ENCODE measurements at regions not wholly inside any gene's neighbourhood (a gene's known extent, or its start where the extent isn't known, plus 50 kb on each side); places are given as distances from the start of the nearest gene placed in this dataset.
A peak's percentile ranks its signal among the peaks of the same experiment; 100 is the strongest.

- no peak for DNase-seq
Observed at GRCh38 chr17:73785958-73786743, 141.9 kb upstream of the SDK2 start.

DNA sequence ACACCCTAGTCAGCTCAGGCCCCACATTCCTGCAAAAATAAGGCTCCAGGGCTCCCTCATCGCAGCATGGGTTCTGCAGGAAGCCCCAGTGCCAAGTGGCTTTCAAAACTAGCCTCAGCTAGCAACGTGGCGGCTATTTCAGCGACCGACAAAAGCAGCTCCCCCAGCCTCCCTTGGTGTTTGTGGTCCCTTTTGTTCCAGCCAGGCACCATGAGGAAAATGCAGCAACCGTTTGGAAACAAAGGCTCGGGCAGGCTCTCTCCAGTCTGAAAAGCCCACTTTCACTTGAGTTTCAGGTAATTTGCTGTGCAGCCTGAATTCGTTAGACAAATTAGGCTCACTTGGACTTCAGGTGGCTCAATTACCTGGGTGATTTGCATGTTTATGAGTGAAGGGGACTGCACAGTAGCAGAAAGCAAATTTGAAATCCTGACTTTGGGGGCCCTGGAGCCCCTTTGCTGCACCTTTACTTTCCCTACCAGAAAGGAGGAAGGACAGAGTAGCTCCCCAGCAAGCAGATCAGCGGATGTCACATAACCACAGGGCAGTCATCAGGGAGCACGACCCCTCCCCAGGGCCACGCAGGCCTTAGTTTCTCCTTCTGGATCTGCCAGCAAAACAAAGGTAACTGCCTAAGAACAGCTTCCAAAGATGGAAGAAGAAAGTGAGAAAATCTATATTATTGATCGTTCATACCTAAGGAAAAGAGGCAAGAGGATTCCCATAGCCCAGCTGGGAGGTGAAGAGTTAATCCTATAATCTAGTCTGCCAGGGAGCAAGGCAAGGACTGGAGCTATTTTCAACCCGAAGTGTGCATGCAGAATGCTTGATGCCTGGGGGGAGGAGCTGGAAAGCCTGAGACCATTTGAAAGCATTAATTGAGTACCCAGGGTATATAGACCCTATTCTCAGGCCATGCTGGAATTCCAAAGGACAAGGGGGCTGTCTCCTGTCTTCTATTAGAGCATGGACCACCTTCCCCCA, 143.1 kb upstream of the SDK2 start:
- DNase-seq = no peak

GRCh38 chr17:73788111-73788510, 143.9 kb upstream of the SDK2 start:
- DNase-seq = no peak

- DNase-seq = no peak
Observed at GRCh38 chr17:73791121-73791520, 146.9 kb upstream of the SDK2 start.

DNA sequence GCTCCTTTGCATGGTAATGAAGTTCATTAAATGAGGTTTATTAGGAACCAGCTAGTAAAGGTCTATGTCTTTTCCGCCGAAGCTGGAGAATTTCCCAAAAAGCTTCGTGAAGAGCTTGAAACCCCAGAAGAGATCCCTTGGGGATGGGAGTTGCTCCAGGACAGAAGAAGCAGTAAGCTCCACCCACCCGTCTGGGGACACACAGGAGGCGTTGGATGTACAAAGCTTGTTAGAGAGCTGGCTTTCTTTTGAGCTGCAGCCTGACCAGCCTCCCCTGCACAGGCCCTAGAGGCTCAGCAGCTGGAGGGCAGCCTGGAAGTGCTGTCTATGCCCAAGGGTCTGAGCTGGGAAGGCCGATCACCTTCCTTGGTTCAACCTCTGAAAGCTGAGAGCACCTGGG, 147.4 kb upstream of the SDK2 start:
- DNase-seq = no peak

DNA sequence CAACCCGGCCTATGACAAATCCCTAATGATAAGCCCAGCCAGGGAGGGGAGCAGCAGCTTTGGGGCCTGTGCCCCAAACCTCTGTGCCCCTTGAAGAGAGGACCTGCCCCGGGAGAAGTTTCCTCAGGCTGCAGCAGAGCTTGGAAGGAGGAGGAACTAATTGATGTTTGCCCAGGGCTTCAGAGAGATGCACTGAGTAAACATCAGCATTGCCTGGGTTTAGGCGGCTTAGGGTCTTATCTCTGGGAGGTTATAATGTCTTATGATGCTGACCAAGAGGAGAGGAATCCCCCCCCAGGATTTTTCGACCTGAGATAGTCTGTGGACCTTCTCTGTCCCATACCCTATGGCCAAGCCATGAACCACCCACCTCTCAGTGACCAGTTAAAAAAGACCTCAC, 148.7 kb upstream of the SDK2 start:
- no peak for DNase-seq

GRCh38 chr17:73794336-73794735, 150.1 kb upstream of the SDK2 start:
- no peak for DNase-seq

GRCh38 chr17:73795730-73796129, 151.5 kb upstream of the SDK2 start:
- peak; percentile 46 for DNase-seq

- DNase-seq = no peak
Observed at GRCh38 chr17:73797594-73798110, 153.4 kb upstream of the SDK2 start.

DNA sequence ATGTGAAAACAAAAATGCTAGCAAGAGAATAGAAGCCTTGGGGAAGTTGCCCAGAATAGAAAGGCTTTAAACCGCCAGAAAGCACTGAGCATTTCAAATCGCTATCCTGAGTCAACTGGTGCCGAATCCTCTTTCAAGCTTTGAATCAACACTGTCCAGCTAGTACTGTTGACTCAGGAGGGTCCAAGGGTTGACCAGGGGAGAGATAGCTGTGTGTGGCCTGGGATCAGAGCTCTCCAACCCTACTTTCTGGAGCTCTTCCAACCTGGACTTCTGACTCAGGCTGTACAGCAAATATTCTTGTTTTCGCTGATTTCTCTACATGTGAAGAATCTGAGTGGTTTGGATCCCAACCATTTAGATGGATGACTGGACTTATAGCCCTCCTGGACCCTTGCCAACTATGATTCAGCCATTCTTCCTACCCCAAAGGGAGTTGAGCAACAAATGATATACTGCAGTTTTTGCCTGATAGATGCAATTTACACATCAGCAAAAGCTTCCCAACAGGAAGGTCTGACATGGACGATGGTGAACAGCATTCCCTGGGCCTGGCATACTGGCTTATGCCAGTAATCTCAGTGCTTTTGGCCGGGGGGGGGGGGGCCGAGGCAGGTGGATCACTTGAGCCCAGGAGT, 154.0 kb upstream of the SDK2 start:
- DNase-seq = no peak

DNA sequence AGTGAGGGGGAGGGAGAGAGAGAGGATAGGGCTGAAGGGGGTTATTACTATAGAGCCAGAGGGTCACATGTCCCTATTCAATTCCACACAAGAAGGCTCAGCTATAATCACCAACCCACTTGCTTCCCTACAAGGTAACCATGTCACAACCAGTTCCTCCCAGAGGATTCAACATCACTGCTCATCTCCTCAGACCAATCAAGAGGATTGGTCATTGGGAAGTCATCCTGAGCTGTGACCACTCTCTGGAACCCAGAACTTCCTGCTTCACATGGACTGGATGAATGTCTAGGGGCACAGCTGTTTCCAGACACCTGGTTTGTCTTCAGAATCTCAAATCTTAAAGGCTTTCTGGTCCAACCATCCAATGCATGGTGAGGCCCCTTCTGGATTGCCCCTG, 154.9 kb upstream of the SDK2 start:
- DNase-seq = no peak

- DNase-seq = no peak
Observed at GRCh38 chr17:73799781-73800627, 155.8 kb upstream of the SDK2 start.

- DNase-seq = peak; percentile 81
Observed at GRCh38 chr17:73800893-73801292, 156.6 kb upstream of the SDK2 start.

DNA sequence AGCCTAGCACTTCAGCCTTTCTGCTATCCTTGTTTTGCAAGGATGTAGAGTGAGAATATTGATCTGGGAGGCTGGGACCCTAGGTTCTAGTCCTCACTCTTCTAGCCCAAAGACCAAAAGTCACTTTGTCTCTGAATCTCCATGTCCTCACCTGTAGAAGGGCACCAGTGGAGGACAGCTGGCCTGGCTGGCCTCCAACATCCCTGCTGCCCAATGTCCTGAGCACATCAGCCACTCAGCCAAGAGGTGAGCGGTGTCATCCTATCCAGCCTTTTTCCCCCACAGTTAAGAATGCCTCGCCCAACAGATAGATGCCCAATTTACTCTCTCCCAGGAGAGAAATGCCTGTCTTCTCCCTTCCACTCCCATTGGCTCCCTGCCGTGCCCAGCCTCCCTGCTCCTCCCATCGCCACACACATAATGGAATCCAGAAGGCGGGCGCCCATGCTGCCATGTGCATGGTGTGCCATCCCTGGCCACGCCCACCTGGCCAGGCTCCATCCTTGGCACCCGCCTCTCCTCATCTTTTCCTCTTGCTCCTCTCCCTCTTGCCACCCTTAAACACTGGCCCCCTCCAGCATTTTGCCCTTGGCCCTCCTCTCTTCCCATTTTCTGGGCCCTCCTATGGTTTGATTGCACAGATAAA, 157.3 kb upstream of the SDK2 start:
- peak; percentile 41 for DNase-seq

GRCh38 chr17:73802314-73802713, 158.1 kb upstream of the SDK2 start:
- DNase-seq = peak; percentile 83

DNA sequence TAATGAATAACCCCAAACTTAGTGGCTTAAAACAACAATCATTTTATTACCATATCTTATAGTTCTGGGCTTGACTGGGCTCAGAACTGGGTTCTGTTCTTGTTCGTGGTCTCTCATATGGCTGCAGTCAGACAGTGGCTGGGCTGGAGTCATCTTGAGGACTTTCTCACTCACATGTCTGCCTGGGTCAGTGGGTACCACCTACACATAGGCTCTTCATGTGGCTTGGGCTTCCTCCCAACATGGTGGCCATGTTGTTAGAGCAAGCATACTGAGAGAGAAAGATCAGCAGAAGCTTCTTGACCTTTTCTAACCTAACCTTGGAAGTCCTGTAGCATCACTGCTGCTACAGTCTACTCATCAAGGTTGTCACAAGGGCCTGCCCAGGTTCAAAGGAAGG, 158.6 kb upstream of the SDK2 start:
- no peak for DNase-seq

GRCh38 chr17:73803964-73804435, 159.8 kb upstream of the SDK2 start:
- DNase-seq = peak; percentile 98

DNA sequence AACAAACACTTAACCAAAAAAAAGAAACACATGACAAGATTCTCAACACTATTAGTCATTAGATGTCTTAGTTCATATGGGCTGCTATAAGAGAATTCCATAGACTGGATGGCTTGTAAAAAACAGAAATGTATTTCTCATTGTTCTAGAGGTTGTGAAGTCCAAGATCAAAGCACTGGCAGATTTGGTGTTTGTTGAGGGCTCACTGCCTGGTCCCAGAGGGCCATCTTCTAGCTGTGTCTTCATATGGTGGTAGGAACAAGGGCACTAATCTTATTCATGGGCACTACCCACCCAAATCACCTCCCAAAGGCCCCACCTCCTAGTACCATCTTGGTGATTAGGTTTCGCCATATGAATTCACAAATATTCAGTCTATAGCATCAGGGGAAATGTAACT, 162.5 kb upstream of the SDK2 start:
- no peak for DNase-seq

- no peak for DNase-seq
Observed at GRCh38 chr17:73813201-73813600, 169.0 kb upstream of the SDK2 start.

GRCh38 chr17:73814075-73814474, 169.8 kb upstream of the SDK2 start:
- DNase-seq = no peak

DNA sequence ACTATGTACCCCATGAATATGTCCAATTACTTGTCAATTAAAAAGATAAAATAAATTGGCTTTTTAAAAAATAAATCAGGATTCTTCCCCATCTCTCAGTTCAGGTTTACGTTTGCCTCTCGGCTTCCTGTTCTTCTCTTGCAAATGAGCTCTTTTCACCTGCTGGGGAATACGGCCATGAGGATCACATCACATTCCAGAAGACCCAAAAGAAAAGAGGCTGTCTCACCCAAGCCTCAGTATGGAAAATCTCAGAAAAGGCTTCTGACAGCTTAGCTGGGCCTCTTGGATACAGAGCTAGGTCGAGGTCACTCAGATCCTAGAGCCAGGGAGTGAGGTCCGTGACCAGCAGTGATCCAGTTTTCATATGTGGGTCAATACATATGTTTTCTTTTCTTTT, 171.2 kb upstream of the SDK2 start:
- DNase-seq = no peak

Data from NCI-H2081 treated with DMSO at 0.1 percent for 48 hours (cell line).